ENCODE measurements at regions not wholly inside any gene's neighbourhood (a gene's known extent, or its start where the extent isn't known, plus 50 kb on each side); places are given as distances from the start of the nearest gene placed in this dataset.

DNA sequence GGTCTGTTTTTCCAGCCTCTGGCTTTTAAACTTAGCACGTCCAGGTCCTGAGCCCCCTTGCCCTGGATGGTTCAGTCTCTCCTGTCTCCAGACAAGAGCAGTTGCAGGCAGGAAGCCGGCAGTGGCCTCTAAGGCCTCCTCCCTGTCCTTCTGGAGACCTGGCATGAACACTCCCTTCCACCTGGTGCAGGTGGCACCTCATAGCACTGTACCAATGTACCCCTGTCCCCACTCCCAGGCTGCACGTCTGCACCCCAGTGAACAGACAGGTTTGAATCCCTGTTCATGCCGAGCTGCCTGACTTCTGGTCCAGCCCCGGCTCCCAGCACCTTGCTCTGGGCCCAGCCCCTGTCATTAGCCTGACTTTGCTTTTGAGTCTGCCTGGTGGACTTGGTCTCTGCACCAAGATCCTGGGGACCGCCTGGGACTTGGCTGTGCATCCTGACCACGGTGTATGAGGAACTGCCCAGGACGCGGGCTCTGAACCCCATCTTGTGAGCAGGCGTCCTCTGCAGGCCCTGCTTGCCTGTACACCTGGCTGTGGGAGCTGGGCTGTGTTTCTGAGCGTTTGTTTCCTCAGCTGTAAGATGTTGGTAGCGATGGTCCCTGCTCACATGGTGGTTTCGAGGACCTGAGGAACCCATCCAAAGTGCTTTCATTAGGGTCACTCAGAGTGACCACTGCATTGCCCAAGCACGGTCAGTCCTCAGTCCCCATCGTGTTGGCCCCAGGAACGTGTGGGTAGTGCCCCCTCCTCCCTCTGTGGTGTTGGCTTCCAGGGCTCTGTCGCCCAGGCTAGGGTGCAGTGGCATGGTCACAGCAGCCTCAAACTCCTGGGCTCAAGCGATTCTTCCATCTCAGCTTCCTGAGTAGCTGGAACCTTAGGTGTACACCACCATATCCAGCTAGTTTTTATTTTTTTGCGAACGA is 75.0 kb upstream of the SHANK2 start:
- TF ChIP-seq, protein P1, sequence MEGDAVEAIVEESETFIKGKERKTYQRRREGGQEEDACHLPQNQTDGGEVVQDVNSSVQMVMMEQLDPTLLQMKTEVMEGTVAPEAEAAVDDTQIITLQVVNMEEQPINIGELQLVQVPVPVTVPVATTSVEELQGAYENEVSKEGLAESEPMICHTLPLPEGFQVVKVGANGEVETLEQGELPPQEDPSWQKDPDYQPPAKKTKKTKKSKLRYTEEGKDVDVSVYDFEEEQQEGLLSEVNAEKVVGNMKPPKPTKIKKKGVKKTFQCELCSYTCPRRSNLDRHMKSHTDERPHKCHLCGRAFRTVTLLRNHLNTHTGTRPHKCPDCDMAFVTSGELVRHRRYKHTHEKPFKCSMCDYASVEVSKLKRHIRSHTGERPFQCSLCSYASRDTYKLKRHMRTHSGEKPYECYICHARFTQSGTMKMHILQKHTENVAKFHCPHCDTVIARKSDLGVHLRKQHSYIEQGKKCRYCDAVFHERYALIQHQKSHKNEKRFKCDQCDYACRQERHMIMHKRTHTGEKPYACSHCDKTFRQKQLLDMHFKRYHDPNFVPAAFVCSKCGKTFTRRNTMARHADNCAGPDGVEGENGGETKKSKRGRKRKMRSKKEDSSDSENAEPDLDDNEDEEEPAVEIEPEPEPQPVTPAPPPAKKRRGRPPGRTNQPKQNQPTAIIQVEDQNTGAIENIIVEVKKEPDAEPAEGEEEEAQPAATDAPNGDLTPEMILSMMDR (IDR thresholded peaks at IDR 0.05) = no peak
- no peak for TF ChIP-seq POLR2A (IDR thresholded peaks at IDR 0.05)
